OCI-LY3 (cell line): ENCODE measurements at regions not wholly inside any gene's neighbourhood (a gene's known extent, or its start where the extent isn't known, plus 50 kb on each side); places are given as distances from the start of the nearest gene placed in this dataset.

Experiments
- H2AFZ ChIP-seq: fragments of 200-600, 300-600 bp; shearing (Covaris generic); 2 replicates; pipeline ENCODE4 v1.6.0; 2014; ENCODE audit warnings: antibody characterized with exemption, low read depth, low read length
- H3K27ac ChIP-seq: fragments of 200-600, 300-600 bp; sonication (generic); 2 replicates; pipeline ENCODE4 v1.5.1; 2014; ENCODE audit warnings: mild to moderate bottlenecking, low read length, moderate library complexity, mixed read lengths
- H3K27me3 ChIP-seq: fragments of 200-600, 300-600 bp; sonication (generic); 2 replicates; pipeline ENCODE4 v1.6.1; 2014; ENCODE audit warnings: low read depth, low read length, mixed read lengths
- H3K36me3 ChIP-seq: fragments of 200-600, 300-600 bp; sonication (generic); replicated peaks from 2 replicates; pipeline ENCODE3; 2014; ENCODE audit warnings: low read depth, low read length, mixed read lengths
- H3K4me1 ChIP-seq: fragments of 300-600, 200-600 bp; sonication (generic); 2 replicates; pipeline ENCODE4 v1.6.1; 2014; ENCODE audit warnings: low read length, mixed read lengths
- H3K4me2 ChIP-seq: fragments of 200-600, 300-600 bp; sonication (generic); 2 replicates; pipeline ENCODE4 v1.6.1; 2014; ENCODE audit warnings: low read length, mixed read lengths
- H3K4me3 ChIP-seq: fragments of 300-600, 200-600 bp; sonication (generic); 2 replicates; pipeline ENCODE4 v1.5.1; 2014; ENCODE audit warnings: antibody characterized with exemption, mild to moderate bottlenecking, low read length, moderate library complexity
- H3K79me2 ChIP-seq: fragments of 300-600, 200-600 bp; shearing (Covaris generic); 2 replicates; pipeline ENCODE4 v1.6.1; 2014; ENCODE audit warnings: mild to moderate bottlenecking, low read length, mixed read lengths
- H3K9ac ChIP-seq: fragments of 300-600, 200-600 bp; shearing (Covaris generic); 2 replicates; pipeline ENCODE4 v1.6.0; 2014; ENCODE audit warnings: mild to moderate bottlenecking, low read length, moderate library complexity
- H3K9me3 ChIP-seq: fragments of 200-600, 300-600 bp; shearing (Covaris generic); 2 replicates; pipeline ENCODE4 v1.6.1; 2014; ENCODE audit warnings: low read length, mixed read lengths; ENCODE audit not compliant: insufficient read depth
- H4K20me1 ChIP-seq: fragments of 200-600, 300-600 bp; sonication (generic); 2 replicates; pipeline ENCODE4 v1.6.1; 2016; ENCODE audit warnings: low read length, mixed read lengths; ENCODE audit not compliant: insufficient read depth
- EZH2phosphoT487 ChIP-seq: fragments of 200-600 bp; shearing (Covaris generic); IDR thresholded peaks from 2 replicates; pipeline ENCODE4 v1.6.1; 2018; ENCODE audit warnings: antibody characterized with exemption, mixed run types, low read depth
- TF ChIP-seq, protein P1 (sequence below): fragments of 200-600, 300-600 bp; sonication (generic); IDR thresholded peaks from 2 replicates; pipeline ENCODE4 v1.5.1; 2014; ENCODE audit warnings: antibody characterized with exemption, low read length, low read depth

DNA sequence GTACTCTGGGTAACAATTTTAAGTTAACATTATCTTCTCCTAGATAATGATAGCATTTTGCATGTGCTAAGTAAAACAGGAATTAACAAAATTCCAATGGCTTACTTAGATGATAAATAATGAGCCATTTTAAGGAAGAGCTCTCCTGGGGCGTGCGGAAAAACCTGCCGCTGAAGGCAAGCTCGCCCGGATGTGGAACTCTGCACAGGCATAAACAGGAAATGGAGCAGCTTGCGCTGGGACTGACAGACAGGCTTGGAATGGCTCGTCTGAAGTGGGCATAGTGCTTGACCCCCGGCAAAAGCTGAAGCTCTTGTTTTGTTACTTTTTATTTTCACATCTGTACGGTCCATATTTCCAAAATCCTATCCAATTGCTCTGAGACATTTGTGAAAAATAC is 169.2 kb downstream of the ZNF281 start:
- TF ChIP-seq, protein P1, sequence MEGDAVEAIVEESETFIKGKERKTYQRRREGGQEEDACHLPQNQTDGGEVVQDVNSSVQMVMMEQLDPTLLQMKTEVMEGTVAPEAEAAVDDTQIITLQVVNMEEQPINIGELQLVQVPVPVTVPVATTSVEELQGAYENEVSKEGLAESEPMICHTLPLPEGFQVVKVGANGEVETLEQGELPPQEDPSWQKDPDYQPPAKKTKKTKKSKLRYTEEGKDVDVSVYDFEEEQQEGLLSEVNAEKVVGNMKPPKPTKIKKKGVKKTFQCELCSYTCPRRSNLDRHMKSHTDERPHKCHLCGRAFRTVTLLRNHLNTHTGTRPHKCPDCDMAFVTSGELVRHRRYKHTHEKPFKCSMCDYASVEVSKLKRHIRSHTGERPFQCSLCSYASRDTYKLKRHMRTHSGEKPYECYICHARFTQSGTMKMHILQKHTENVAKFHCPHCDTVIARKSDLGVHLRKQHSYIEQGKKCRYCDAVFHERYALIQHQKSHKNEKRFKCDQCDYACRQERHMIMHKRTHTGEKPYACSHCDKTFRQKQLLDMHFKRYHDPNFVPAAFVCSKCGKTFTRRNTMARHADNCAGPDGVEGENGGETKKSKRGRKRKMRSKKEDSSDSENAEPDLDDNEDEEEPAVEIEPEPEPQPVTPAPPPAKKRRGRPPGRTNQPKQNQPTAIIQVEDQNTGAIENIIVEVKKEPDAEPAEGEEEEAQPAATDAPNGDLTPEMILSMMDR: no peak
- TF ChIP-seq EZH2phosphoT487: no peak
- Histone ChIP-seq H3K9me3 (no peaks in the 10 kb centered on the region), H2AFZ (no peak overlapping the region), H3K4me3 (no peak overlapping the region), H3K4me1 (peaks cover 7% of the 10 kb centered on the region), H3K79me2 (no peaks in the 10 kb centered on the region), H3K27ac (no peak overlapping the region), H3K36me3 (no peaks in the 10 kb centered on the region), H4K20me1 (no peaks in the 10 kb centered on the region), H3K27me3 (peaks cover 16% of the 10 kb centered on the region), H3K9ac (no peak overlapping the region), H3K4me2 (no peak overlapping the region)

DNA sequence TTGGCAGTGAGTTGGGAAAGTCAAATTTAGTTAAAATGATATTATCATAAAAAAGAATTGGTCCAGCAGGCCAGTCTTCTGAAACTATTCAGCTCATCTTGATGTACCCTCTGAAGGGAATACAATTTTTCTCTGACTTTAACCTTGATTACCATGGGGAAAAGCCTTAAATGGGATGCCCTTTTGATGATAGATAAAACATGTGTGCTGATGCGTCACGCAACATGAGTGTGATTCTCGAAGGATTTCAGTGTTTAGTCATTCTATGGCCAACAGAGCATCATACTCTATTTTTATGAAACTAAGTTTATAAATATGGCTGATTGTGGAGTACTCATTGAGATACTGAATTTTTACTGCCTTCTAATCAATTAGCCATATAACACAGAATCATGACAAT is 171.5 kb downstream of the ZNF281 start:
- Histone ChIP-seq H4K20me1 (no peaks in the 10 kb centered on the region), H3K36me3 (no peaks in the 10 kb centered on the region), H2AFZ (no peak overlapping the region), H3K4me3 (no peak overlapping the region), H3K79me2 (no peaks in the 10 kb centered on the region), H3K27me3 (peaks cover 9% of the 10 kb centered on the region; the same call in 1 of the 2 replicates), H3K9me3 (no peaks in the 10 kb centered on the region), H3K4me1 (peaks cover 7% of the 10 kb centered on the region), H3K9ac (no peak overlapping the region), H3K4me2 (no peak overlapping the region), H3K27ac (no peak overlapping the region)
- TF ChIP-seq, protein P1: no peak
- no peak for TF ChIP-seq EZH2phosphoT487

DNA sequence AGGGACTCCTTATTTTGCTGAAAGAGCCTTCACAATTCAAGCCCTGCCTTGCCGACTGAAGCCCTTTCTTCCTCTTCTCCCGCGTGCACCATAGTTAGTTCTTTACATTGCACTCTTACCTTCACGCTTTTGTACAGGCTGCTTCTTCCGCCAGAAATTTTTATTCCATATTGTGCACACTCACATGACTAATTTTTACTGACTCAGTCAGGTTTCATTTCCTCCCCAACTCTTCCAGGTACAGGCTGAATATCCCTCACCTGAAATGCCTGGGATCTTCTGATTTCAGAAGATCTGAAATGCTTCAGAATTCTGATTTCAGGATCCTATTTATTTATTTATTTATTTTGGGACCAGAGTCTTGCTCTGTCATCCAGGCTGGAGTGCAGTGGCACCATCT is 172.8 kb downstream of the ZNF281 start:
- Histone ChIP-seq H3K4me3 (no peak overlapping the region), H3K4me2 (peak overlapping the region; percentile 13; the same call in 1 of the 2 replicates), H3K9me3 (no peaks in the 10 kb centered on the region), H3K4me1 (peaks cover 7% of the 10 kb centered on the region), H4K20me1 (no peaks in the 10 kb centered on the region), H3K9ac (no peak overlapping the region), H3K36me3 (no peaks in the 10 kb centered on the region), H3K27me3 (peaks cover 7% of the 10 kb centered on the region; the same call in 1 of the 2 replicates), H3K79me2 (no peaks in the 10 kb centered on the region), H2AFZ (no peak overlapping the region), H3K27ac (no peak overlapping the region)
- no peak for TF ChIP-seq EZH2phosphoT487
- TF ChIP-seq, protein P1: no peak

DNA sequence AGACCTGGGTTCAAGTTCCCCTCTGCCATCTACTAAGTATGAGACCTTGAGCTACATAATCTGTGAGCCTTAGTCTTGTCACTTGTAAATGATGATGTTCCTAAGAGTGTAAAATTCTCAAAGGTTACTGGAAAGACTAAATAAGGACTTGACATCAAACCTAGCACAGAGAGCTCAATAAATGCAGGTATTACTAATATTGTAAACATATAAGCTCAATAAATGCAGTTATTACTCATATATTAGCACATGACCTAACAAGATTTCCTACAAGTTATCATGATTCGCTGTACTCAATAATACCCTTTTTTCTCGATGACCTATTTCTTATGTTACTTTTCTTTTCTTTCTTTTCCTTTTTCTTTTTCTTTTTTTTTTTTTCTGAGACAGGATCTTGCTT is 174.9 kb downstream of the ZNF281 start:
- no peaks in the 10 kb centered on the region for H3K36me3 ChIP-seq
- H3K9me3 ChIP-seq: no peaks in the 10 kb centered on the region
- H3K4me1 ChIP-seq: peaks cover 7% of the 10 kb centered on the region
- no peak for TF ChIP-seq EZH2phosphoT487
- TF ChIP-seq, protein P1: no peak
- no peak overlapping the region for H2AFZ ChIP-seq
- no peaks in the 10 kb centered on the region for H4K20me1 ChIP-seq
- no peak overlapping the region for H3K9ac ChIP-seq
- H3K27me3 ChIP-seq: peaks cover 7% of the 10 kb centered on the region; the same call in 1 of the 2 replicates
- no peak overlapping the region for H3K4me3 ChIP-seq
- H3K27ac ChIP-seq: no peak overlapping the region
- no peak overlapping the region for H3K4me2 ChIP-seq
- H3K79me2 ChIP-seq: no peaks in the 10 kb centered on the region
